Activated B cell treated with CpG ODN at 0.5 μM for 24 hours (primary cell): ENCODE measurements at regions not wholly inside any gene's neighbourhood (a gene's known extent, or its start where the extent isn't known, plus 50 kb on each side); places are given as distances from the start of the nearest gene placed in this dataset.

Source experiments
- ATAC-seq: fragments of 200-7000 bp; cut with Tn5 transposase; one replicate; pipeline ENCODE4 v1.10.0; 2021; ENCODE audit warnings: low read depth, mild to moderate bottlenecking, moderate library complexity
- CTCF ChIA-PET: fragments of 350-600 bp; sonication (Branson Sonifier 250); formaldehyde crosslinking; loops from one replicate; lab custom pipeline; 2021; ENCODE audit warnings: antibody characterized with exemption; lab: Charles Lee
- POLR2A ChIA-PET: fragments of 350-600 bp; sonication (Branson Sonifier 250); formaldehyde crosslinking; loops from one replicate; lab custom pipeline; 2021; ENCODE audit warnings: antibody characterized with exemption; lab: Charles Lee
- DNase-seq: peaks from one replicate; pipeline ENCODE4 v3.0.0; 2022
- H3K27ac Mint-ChIP-seq: one replicate; pipeline ENCODE4 v1.8.0; 2020; ENCODE audit warnings: mixed read lengths
- H3K27me3 Mint-ChIP-seq: one replicate; pipeline ENCODE4 v1.8.0; 2021; ENCODE audit warnings: mixed read lengths
- H3K36me3 Mint-ChIP-seq: one replicate; pipeline ENCODE4 v1.8.0; 2021; ENCODE audit warnings: low read depth, mixed read lengths
- H3K4me1 Mint-ChIP-seq: one replicate; pipeline ENCODE4 v1.8.0; 2021; ENCODE audit warnings: mixed read lengths
- H3K4me3 Mint-ChIP-seq: one replicate; pipeline ENCODE4 v1.8.0; 2020; ENCODE audit warnings: mild to moderate bottlenecking, mixed read lengths
- H3K9me3 Mint-ChIP-seq: one replicate; pipeline ENCODE4 v1.8.0; 2020; ENCODE audit warnings: mixed read lengths
- CTCF ChIP-seq: fragments of 200-600 bp; IDR thresholded peaks from one replicate; pipeline ENCODE4 v1.8.0; 2022; ENCODE audit warnings: antibody characterized with exemption, mild to moderate bottlenecking
- intact Hi-C: fragments of 100-400 bp; cut with micrococcal nuclease; formaldehyde crosslinking; loops from one replicate; pipeline ENCODE4 v1.15.1; 2024

GRCh38 chr15:88309363-88309762 is 52.8 kb upstream of the NTRK3 start:
- Mint-ChIP-seq H3K4me1 (no peaks in the 10 kb centered on the region), H3K36me3 (no peaks in the 10 kb centered on the region), H3K27ac (no peak overlapping the region), H3K9me3 (peaks cover 2% of the 10 kb centered on the region), H3K4me3 (no peak overlapping the region), H3K27me3 (peaks cover 10% of the 10 kb centered on the region)
- ChIA-PET CTCF (no interaction called here), POLR2A (no interaction called here)
- no peak for TF ChIP-seq CTCF
- ATAC-seq, result no peak
- no peak for DNase-seq
- intact Hi-C loops, result no loop called here

- Mint-ChIP-seq H3K27ac (no peak overlapping the region), H3K36me3 (no peaks in the 10 kb centered on the region), H3K4me1 (no peaks in the 10 kb centered on the region), H3K4me3 (no peak overlapping the region), H3K9me3 (no peaks in the 10 kb centered on the region), H3K27me3 (peaks cover 10% of the 10 kb centered on the region)
- no peak for DNase-seq
- POLR2A ChIA-PET, result no interaction called here
- no peak for TF ChIP-seq CTCF
- no peak for ATAC-seq
- intact Hi-C loops, result no loop called here
- CTCF ChIA-PET, result no interaction called here
These were observed 50.8 kb upstream of the NTRK3 start for GRCh38 chr15:88307344-88307743.
